HL-60 (cell line): ENCODE measurements at regions not wholly inside any gene's neighbourhood (a gene's known extent, or its start where the extent isn't known, plus 50 kb on each side); places are given as distances from the start of the nearest gene placed in this dataset.

Experiments
- DNase-seq, 2 experiments: peaks; one replicate each; pipeline ENCODE4 v3.0.0-alpha.2; 2010 to 2020; ENCODE audit warnings: low read depth in 1 of 2, low spot score in 1 of 2
- H3K27ac ChIP-seq: fragments of 250-450 bp; sonication (Bioruptor Pico); replicated peaks from 2 replicates; pipeline ENCODE4 v1.5.1; 2020; ENCODE audit warnings: mild to moderate bottlenecking, moderate library complexity
- H3K27me3 ChIP-seq: fragments of 250-450 bp; sonication (Bioruptor Pico); 2 replicates; pipeline ENCODE4 v1.5.1; 2021; ENCODE audit warnings: mild to moderate bottlenecking, moderate library complexity; ENCODE audit not compliant: insufficient read depth, poor library complexity, severe bottlenecking
- H3K4me3 ChIP-seq: replicated peaks from 2 replicates; pipeline ENCODE4 v1.5.1; 2011; ENCODE audit warnings: mild to moderate bottlenecking, control low read depth, low read length; ENCODE audit not compliant: insufficient read depth
- CTCF ChIP-seq: IDR thresholded peaks from one replicate; pipeline ENCODE4 v1.5.1; 2011; ENCODE audit warnings: low read length, control low read depth, inconsistent platforms; ENCODE audit not compliant: insufficient read depth
- GABPA ChIP-seq: IDR thresholded peaks from 2 replicates; pipeline ENCODE4 v1.6.1; 2012; ENCODE audit warnings: low read depth
- POLR2AphosphoS5 ChIP-seq: IDR thresholded peaks from 2 replicates; pipeline ENCODE4 v1.6.1; 2012; ENCODE audit warnings: low read depth
- REST ChIP-seq: IDR thresholded peaks from 2 replicates; pipeline ENCODE4 v1.6.1; 2012; ENCODE audit warnings: low read depth; ENCODE audit not compliant: insufficient replicate concordance
- SPI1 ChIP-seq: IDR thresholded peaks from 2 replicates; pipeline ENCODE4 v1.6.1; 2012; ENCODE audit warnings: low read depth, mild to moderate bottlenecking, borderline replicate concordance

DNA sequence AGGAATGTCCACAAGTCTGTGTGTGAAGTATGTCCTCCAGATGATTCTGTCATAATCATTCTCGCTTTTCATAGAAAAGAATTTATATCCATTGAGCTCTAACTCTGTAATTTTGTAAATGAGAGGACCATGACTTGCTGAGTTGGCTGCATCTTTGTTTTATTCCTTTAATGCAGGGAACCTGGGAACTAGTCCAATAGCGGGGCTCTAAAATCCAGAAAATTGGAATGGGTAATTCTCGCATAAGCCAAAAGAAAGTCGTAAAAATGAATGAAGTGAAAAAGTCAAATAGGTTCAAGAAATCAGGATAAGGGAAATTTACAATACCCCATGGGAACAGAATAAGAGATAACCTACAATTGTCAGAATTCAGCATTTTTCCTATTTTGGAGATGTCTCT is 232.5 kb downstream of the RAB38 start:
- peaks cover 2% of the 10 kb centered on the region for H3K27me3 ChIP-seq
- no peak overlapping the region for H3K27ac ChIP-seq
- DNase-seq = no peak
- H3K4me3 ChIP-seq = no peak overlapping the region
- TF ChIP-seq POLR2AphosphoS5 (no peak), REST (no peak), GABPA (no peak), SPI1 (no peak), CTCF (no peak)

GRCh38 chr11:87934182-87934581 is 241.1 kb downstream of the RAB38 start:
- no peak overlapping the region for H3K4me3 ChIP-seq
- TF ChIP-seq POLR2AphosphoS5 (no peak), CTCF (no peak), SPI1 (no peak)
- no peaks in the 10 kb centered on the region for H3K27me3 ChIP-seq
- DNase-seq = no peak
- H3K27ac ChIP-seq = no peak overlapping the region

GRCh38 chr11:87926250-87926970 is 248.8 kb downstream of the RAB38 start:
- DNase-seq = no peak
- Histone ChIP-seq H3K27ac (no peak overlapping the region), H3K27me3 (no peaks in the 10 kb centered on the region), H3K4me3 (no peak overlapping the region)
- TF ChIP-seq CTCF = no peak
- TF ChIP-seq POLR2AphosphoS5 = no peak
- TF ChIP-seq REST = no peak
- no peak for TF ChIP-seq GABPA
- no peak for TF ChIP-seq SPI1

DNA sequence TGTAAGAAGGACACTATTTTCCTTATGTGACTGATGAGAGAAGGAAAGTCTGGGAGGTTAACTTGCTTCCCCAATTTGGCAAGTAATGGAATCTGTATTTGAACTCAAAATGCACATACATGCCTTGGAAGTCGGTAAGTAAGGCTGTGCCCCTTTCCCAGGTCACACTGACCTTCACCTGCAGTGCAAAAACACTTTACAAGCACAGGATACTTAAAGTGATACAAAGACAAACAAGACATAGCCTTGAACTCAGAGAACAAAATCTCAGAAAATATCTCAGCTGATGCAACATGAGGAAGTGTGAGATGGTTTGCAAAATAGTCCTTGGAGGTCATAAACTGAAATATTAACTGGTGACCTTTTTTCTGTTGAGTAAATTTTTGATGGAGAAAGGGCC is 251.1 kb downstream of the RAB38 start:
- TF ChIP-seq GABPA = no peak
- no peak for TF ChIP-seq CTCF
- no peak for TF ChIP-seq REST
- no peak for TF ChIP-seq POLR2AphosphoS5
- TF ChIP-seq SPI1 = no peak
- H3K27me3 ChIP-seq = no peaks in the 10 kb centered on the region
- DNase-seq = no peak
- no peak overlapping the region for H3K27ac ChIP-seq
- no peak overlapping the region for H3K4me3 ChIP-seq
